ENCODE measurements at regions not wholly inside any gene's neighbourhood (a gene's known extent, or its start where the extent isn't known, plus 50 kb on each side); places are given as distances from the start of the nearest gene placed in this dataset.

GRCh38 chr13:84263354-84264069, 381.2 kb upstream of the SLITRK1 start:
- H3K9me3 ChIP-seq, result no peaks in the 10 kb centered on the region
- intact Hi-C loops (cut with DNase I), result no loop called here
- WGBS, 2 donors, result 79 to 84% methylated on average over 7 to 9 of the region's 9 CpGs
- DNase-seq, result no peak
- TF ChIP-seq CTCF (IDR thresholded peaks at IDR 0.05) (no peak), POLR2A (IDR thresholded peaks at IDR 0.05) (no peak)
- no peaks in the 10 kb centered on the region for H3K27me3 ChIP-seq
- H3K4me3 ChIP-seq, result no peak overlapping the region
- H3K36me3 ChIP-seq, result no peaks in the 10 kb centered on the region
- no peak overlapping the region for H3K27ac ChIP-seq
- H3K4me1 ChIP-seq, result no peaks in the 10 kb centered on the region

GRCh38 chr13:84255226-84255797, 373.0 kb upstream of the SLITRK1 start:
- intact Hi-C loops (cut with DNase I), result no loop called here
- no peaks in the 10 kb centered on the region for H3K27me3 ChIP-seq
- no peaks in the 10 kb centered on the region for H3K9me3 ChIP-seq
- H3K4me1 ChIP-seq, result no peaks in the 10 kb centered on the region
- WGBS, 2 donors, result 88 to 89% methylated on average over 3 of the region's 3 CpGs
- H3K27ac ChIP-seq, result no peak overlapping the region
- TF ChIP-seq CTCF (IDR thresholded peaks at IDR 0.05) (no peak), POLR2A (IDR thresholded peaks at IDR 0.05) (no peak)
- no peaks in the 10 kb centered on the region for H3K36me3 ChIP-seq
- DNase-seq, result no peak
- no peak overlapping the region for H3K4me3 ChIP-seq

GRCh38 chr13:84249463-84249862, 367.2 kb upstream of the SLITRK1 start:
- WGBS, 2 donors, result 67 to 72% methylated on average over 3 of the region's 3 CpGs
- DNase-seq, result no peak

GRCh38 chr13:84243340-84243739, 361.1 kb upstream of the SLITRK1 start:
- Histone ChIP-seq H3K4me3 (no peak overlapping the region), H3K4me1 (no peaks in the 10 kb centered on the region), H3K9me3 (no peaks in the 10 kb centered on the region), H3K27me3 (no peaks in the 10 kb centered on the region), H3K36me3 (no peaks in the 10 kb centered on the region), H3K27ac (no peak overlapping the region)
- WGBS, 2 donors, result 46 to 71% methylated on average over 1 of the region's 1 CpG
- intact Hi-C loops (cut with DNase I), result no loop called here
- TF ChIP-seq POLR2A (IDR thresholded peaks at IDR 0.05), result no peak
- no peak for TF ChIP-seq CTCF (IDR thresholded peaks at IDR 0.05)
- no peak for DNase-seq

More at GRCh38 chr13:84249463-84249862, 367.2 kb upstream of the SLITRK1 start:
- TF ChIP-seq POLR2A (IDR thresholded peaks at IDR 0.05) (no peak), CTCF (IDR thresholded peaks at IDR 0.05) (no peak)
- Histone ChIP-seq H3K4me1 (no peaks in the 10 kb centered on the region), H3K4me3 (no peak overlapping the region), H3K36me3 (no peaks in the 10 kb centered on the region), H3K9me3 (no peaks in the 10 kb centered on the region), H3K27me3 (no peaks in the 10 kb centered on the region), H3K27ac (no peak overlapping the region)
- intact Hi-C loops (cut with DNase I), result no loop called here

GRCh38 chr13:84239032-84239431, 356.8 kb upstream of the SLITRK1 start:
- TF ChIP-seq POLR2A (IDR thresholded peaks at IDR 0.05) (no peak), CTCF (IDR thresholded peaks at IDR 0.05) (no peak)
- H3K36me3 ChIP-seq, result no peaks in the 10 kb centered on the region
- 93% methylated on average over 1 of the region's 1 CpG for WGBS, 2 donors

More at GRCh38 chr13:84239032-84239431, 356.8 kb upstream of the SLITRK1 start:
- Histone ChIP-seq H3K9me3 (no peaks in the 10 kb centered on the region), H3K27ac (no peak overlapping the region), H3K4me3 (no peak overlapping the region), H3K27me3 (no peaks in the 10 kb centered on the region), H3K4me1 (no peaks in the 10 kb centered on the region)
- intact Hi-C loops (cut with DNase I), result no loop called here
- no peak for DNase-seq

All from esophagus squamous epithelium (tissue), 5 donors.